ENCODE measurements at regions not wholly inside any gene's neighbourhood (a gene's known extent, or its start where the extent isn't known, plus 50 kb on each side); places are given as distances from the start of the nearest gene placed in this dataset.

DNA sequence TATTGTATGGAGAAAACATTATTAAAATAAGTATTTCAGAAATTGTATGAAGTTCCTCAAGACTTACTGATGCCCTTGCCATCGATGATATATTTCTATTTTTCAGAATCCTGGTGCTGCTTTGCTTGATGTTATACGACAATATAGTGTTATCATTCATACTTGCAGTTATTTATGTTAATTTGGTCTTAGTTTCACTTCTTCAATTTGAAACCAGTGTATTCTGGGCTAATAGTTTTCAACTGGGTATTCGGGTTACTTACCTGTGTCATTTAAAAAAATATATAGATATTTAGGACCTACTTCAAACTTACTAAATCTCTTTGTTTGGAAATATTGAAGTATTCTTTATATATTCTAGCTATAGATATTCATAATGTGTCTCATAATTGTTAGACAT is 1414.7 kb downstream of the C4orf33 start:
- no peak for DNase-seq (ENCODE audit: low read depth, low spot score)
- TF ChIP-seq SUZ12 (IDR thresholded peaks at IDR 0.05; ENCODE audit: extremely low read depth, insufficient read depth, insufficient read length) (no peak), ZNF274 (IDR thresholded peaks at IDR 0.05; ENCODE audit: low read depth, low read length) (no peak), YY1 (IDR thresholded peaks at IDR 0.05; ENCODE audit: insufficient read depth, insufficient read length) (no peak)

DNA sequence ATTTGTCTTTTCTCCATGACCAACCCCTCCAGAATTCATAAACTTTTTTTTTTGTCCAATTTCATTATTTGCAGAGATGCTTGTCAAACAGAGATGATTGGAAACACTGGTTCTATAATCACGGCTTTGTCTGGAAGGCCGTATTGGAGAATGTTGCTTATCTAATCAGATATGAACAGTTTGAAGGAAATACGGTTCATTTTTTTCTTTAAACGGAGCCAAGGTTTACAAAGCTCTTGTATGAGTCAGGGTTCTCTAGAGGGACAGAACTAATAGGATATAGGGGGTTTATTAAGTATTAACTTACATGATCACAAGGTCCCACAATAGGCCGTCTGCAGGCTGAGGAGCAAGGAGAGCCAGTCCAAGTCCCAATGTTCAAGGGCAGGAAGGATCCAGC is 1415.8 kb downstream of the C4orf33 start:
- no peaks in the 10 kb centered on the region for H3K4me1 ChIP-seq (ENCODE audit: insufficient read depth, insufficient read length)
- DNase-seq (ENCODE audit: low read depth, low spot score): no peak
- no peak overlapping the region for H3K4me3 ChIP-seq (ENCODE audit: insufficient read length, low read depth)
- H3K27me3 ChIP-seq (ENCODE audit: insufficient read depth, insufficient read length): no peaks in the 10 kb centered on the region
- H3K36me3 ChIP-seq (ENCODE audit: insufficient read depth, insufficient read length, low read length): no peaks in the 10 kb centered on the region
- TF ChIP-seq ZNF274 (IDR thresholded peaks at IDR 0.05; ENCODE audit: low read depth, low read length) (no peak), YY1 (IDR thresholded peaks at IDR 0.05; ENCODE audit: insufficient read depth, insufficient read length) (no peak), SUZ12 (IDR thresholded peaks at IDR 0.05; ENCODE audit: extremely low read depth, insufficient read depth, insufficient read length) (no peak)
- no peak overlapping the region for H3K9ac ChIP-seq (ENCODE audit: insufficient read length, low read depth)
- H3K9me3 ChIP-seq (ENCODE audit: insufficient read depth, low read length): no peaks in the 10 kb centered on the region

More for the DNA sequence above, 1414.7 kb downstream of the C4orf33 start:
- Histone ChIP-seq H3K36me3 (ENCODE audit: insufficient read depth, insufficient read length, low read length) (no peaks in the 10 kb centered on the region), H3K4me1 (ENCODE audit: insufficient read depth, insufficient read length) (no peaks in the 10 kb centered on the region), H3K4me3 (ENCODE audit: insufficient read length, low read depth) (no peak overlapping the region), H3K9me3 (ENCODE audit: insufficient read depth, low read length) (no peaks in the 10 kb centered on the region), H3K27me3 (ENCODE audit: insufficient read depth, insufficient read length) (no peaks in the 10 kb centered on the region), H3K9ac (ENCODE audit: insufficient read length, low read depth) (no peak overlapping the region)

GRCh38 chr4:130524057-130524456 is 1428.1 kb downstream of the C4orf33 start:
- no peak overlapping the region for H3K9ac ChIP-seq (ENCODE audit: insufficient read length, low read depth)
- peaks cover 12% of the 10 kb centered on the region; the same call in 1 of the 2 replicates for H3K9me3 ChIP-seq (ENCODE audit: insufficient read depth, low read length)
- H3K4me3 ChIP-seq (ENCODE audit: insufficient read length, low read depth): no peak overlapping the region
- H3K27me3 ChIP-seq (ENCODE audit: insufficient read depth, insufficient read length): no peaks in the 10 kb centered on the region
- TF ChIP-seq SUZ12 (IDR thresholded peaks at IDR 0.05; ENCODE audit: extremely low read depth, insufficient read depth, insufficient read length) (no peak), YY1 (IDR thresholded peaks at IDR 0.05; ENCODE audit: insufficient read depth, insufficient read length) (no peak), ZNF274 (IDR thresholded peaks at IDR 0.05; ENCODE audit: low read depth, low read length) (no peak)
- H3K36me3 ChIP-seq (ENCODE audit: insufficient read depth, insufficient read length, low read length): no peaks in the 10 kb centered on the region
- no peaks in the 10 kb centered on the region for H3K4me1 ChIP-seq (ENCODE audit: insufficient read depth, insufficient read length)
- DNase-seq (ENCODE audit: low read depth, low spot score): no peak

DNA sequence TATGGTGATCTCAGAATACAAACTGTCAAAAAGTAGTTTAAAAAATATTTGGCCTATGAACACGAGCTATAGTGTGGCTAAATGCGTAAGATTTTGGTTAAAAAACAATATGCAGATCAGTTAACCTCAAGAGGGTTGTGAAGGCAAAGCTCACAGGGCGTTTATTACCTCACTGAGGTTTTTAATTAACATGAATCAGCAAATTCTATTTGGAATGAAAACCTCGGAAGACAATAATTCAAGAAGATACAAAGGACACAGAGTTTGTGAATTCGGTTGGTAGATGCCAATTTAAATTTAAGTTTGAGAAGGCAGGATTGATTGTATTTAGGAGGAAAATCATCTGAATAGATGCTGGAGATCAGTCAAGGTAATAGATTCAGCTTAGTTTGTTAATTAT is 1434.6 kb downstream of the C4orf33 start:
- no peaks in the 10 kb centered on the region for H3K36me3 ChIP-seq (ENCODE audit: insufficient read depth, insufficient read length, low read length)
- H3K4me3 ChIP-seq (ENCODE audit: insufficient read length, low read depth): no peak overlapping the region
- TF ChIP-seq ZNF274 (IDR thresholded peaks at IDR 0.05; ENCODE audit: low read depth, low read length) (no peak), SUZ12 (IDR thresholded peaks at IDR 0.05; ENCODE audit: extremely low read depth, insufficient read depth, insufficient read length) (no peak), YY1 (IDR thresholded peaks at IDR 0.05; ENCODE audit: insufficient read depth, insufficient read length) (no peak)
- H3K4me1 ChIP-seq (ENCODE audit: insufficient read depth, insufficient read length): no peaks in the 10 kb centered on the region
- no peak for DNase-seq (ENCODE audit: low read depth, low spot score)
- no peaks in the 10 kb centered on the region for H3K9me3 ChIP-seq (ENCODE audit: insufficient read depth, low read length)
- no peak overlapping the region for H3K9ac ChIP-seq (ENCODE audit: insufficient read length, low read depth)
- H3K27me3 ChIP-seq (ENCODE audit: insufficient read depth, insufficient read length): no peaks in the 10 kb centered on the region

DNA sequence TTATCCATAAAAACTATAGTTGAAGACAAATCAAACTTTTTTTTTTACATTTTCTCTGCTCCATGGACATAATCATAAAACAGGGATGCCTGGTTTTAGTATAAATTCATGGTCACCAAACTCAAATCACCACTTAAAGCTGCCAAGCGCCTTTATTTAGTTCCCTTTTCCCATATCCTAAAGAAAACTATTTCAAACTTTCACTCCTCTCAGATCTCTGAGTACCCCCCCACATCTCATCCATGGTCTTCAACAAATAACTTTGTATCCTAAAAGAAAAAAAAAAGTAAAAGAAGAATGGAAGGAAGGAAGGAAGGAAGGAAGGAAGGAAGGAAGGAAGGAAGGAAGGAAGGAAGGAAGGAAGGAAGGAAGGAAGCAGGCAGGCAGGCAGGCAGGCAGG is 1438.7 kb downstream of the C4orf33 start:
- no peak for TF ChIP-seq YY1 (IDR thresholded peaks at IDR 0.05; ENCODE audit: insufficient read depth, insufficient read length)
- TF ChIP-seq ZNF274 (IDR thresholded peaks at IDR 0.05; ENCODE audit: low read depth, low read length): no peak
- no peak for TF ChIP-seq SUZ12 (IDR thresholded peaks at IDR 0.05; ENCODE audit: extremely low read depth, insufficient read depth, insufficient read length)
- no peaks in the 10 kb centered on the region for H3K9me3 ChIP-seq (ENCODE audit: insufficient read depth, low read length)
- no peaks in the 10 kb centered on the region for H3K36me3 ChIP-seq (ENCODE audit: insufficient read depth, insufficient read length, low read length)
- no peak for DNase-seq (ENCODE audit: low read depth, low spot score)
- no peak overlapping the region for H3K4me3 ChIP-seq (ENCODE audit: insufficient read length, low read depth)
- H3K4me1 ChIP-seq (ENCODE audit: insufficient read depth, insufficient read length): no peaks in the 10 kb centered on the region
- no peak overlapping the region for H3K9ac ChIP-seq (ENCODE audit: insufficient read length, low read depth)
- no peaks in the 10 kb centered on the region for H3K27me3 ChIP-seq (ENCODE audit: insufficient read depth, insufficient read length)

DNA sequence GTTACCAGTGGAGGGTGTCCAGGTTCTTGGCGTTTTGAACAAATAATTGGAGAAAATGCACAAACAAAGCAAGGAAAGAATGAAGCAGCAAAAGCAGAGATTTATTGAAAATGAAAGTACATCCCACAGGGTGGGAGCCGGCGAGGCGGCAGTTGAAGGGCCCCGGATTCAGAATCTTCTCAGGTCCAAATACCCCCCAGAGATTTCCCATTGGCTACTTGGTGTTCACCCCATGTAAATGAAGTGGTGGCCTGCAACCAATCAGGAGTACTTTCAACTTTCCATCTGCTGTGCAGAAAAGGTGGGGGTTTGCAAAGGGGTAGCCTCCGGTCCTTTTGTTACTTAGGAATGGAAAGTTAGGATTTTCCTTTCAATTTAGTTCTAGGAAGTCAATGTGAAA is 1447.0 kb downstream of the C4orf33 start:
- no peak overlapping the region for H3K9ac ChIP-seq (ENCODE audit: insufficient read length, low read depth)
- H3K4me1 ChIP-seq (ENCODE audit: insufficient read depth, insufficient read length): no peaks in the 10 kb centered on the region
- no peak for TF ChIP-seq YY1 (IDR thresholded peaks at IDR 0.05; ENCODE audit: insufficient read depth, insufficient read length)
- TF ChIP-seq SUZ12 (IDR thresholded peaks at IDR 0.05; ENCODE audit: extremely low read depth, insufficient read depth, insufficient read length): no peak
- TF ChIP-seq ZNF274 (IDR thresholded peaks at IDR 0.05; ENCODE audit: low read depth, low read length): no peak
- H3K27me3 ChIP-seq (ENCODE audit: insufficient read depth, insufficient read length): no peaks in the 10 kb centered on the region
- no peak overlapping the region for H3K4me3 ChIP-seq (ENCODE audit: insufficient read length, low read depth)
- no peak for DNase-seq (ENCODE audit: low read depth, low spot score)
- H3K36me3 ChIP-seq (ENCODE audit: insufficient read depth, insufficient read length, low read length): no peaks in the 10 kb centered on the region
- no peaks in the 10 kb centered on the region for H3K9me3 ChIP-seq (ENCODE audit: insufficient read depth, low read length)

DNA sequence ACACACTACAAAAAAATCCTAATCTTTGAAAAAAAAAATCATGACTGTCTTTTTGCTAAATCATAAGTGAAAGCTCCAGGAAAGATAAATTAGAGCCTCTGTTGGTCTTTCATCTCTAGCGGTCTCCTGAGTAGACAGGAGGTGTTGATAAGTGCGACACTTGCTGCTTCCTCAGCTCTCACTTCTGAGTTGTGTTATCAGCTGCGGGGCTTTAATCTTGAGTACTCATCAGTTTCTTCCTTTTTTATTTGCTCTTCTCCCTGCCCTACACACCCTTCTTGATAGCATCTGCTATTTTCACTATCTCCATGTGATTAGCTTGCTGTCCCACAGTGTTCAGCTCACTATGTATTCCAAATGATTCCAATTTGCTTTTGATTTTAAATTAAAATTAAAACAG is 1449.2 kb downstream of the C4orf33 start:
- no peaks in the 10 kb centered on the region for H3K36me3 ChIP-seq (ENCODE audit: insufficient read depth, insufficient read length, low read length)
- H3K4me3 ChIP-seq (ENCODE audit: insufficient read length, low read depth): no peak overlapping the region
- no peak for TF ChIP-seq SUZ12 (IDR thresholded peaks at IDR 0.05; ENCODE audit: extremely low read depth, insufficient read depth, insufficient read length)
- TF ChIP-seq ZNF274 (IDR thresholded peaks at IDR 0.05; ENCODE audit: low read depth, low read length): no peak
- no peak for TF ChIP-seq YY1 (IDR thresholded peaks at IDR 0.05; ENCODE audit: insufficient read depth, insufficient read length)
- no peaks in the 10 kb centered on the region for H3K4me1 ChIP-seq (ENCODE audit: insufficient read depth, insufficient read length)
- H3K27me3 ChIP-seq (ENCODE audit: insufficient read depth, insufficient read length): no peaks in the 10 kb centered on the region
- no peak for DNase-seq (ENCODE audit: low read depth, low spot score)
- no peak overlapping the region for H3K9ac ChIP-seq (ENCODE audit: insufficient read length, low read depth)
- no peaks in the 10 kb centered on the region for H3K9me3 ChIP-seq (ENCODE audit: insufficient read depth, low read length)
